Suprapubic skin (tissue), 3 donors: ENCODE measurements at regions not wholly inside any gene's neighbourhood (a gene's known extent, or its start where the extent isn't known, plus 50 kb on each side); places are given as distances from the start of the nearest gene placed in this dataset.

ENCODE experiments used
- POLR2A ChIP-seq, 2 donors: fragments of 450-650 bp; IDR thresholded peaks; one replicate each; pipeline ENCODE4 v1.6.1; 2017; ENCODE audit warnings: antibody characterized with exemption in 2 of 2, mild to moderate bottlenecking in 2 of 2, moderate library complexity in 2 of 2
- TF ChIP-seq, protein P1 (sequence below), 2 donors: fragments of 200-600 bp in 1 of 2; fragments of 450-650 bp in 1 of 2; sonication (generic) in 1 of 2; IDR thresholded peaks; one replicate each; pipeline ENCODE4 v1.5.1; 2016 to 2019; ENCODE audit warnings: antibody characterized with exemption in 2 of 2, mild to moderate bottlenecking in 1 of 2, moderate library complexity in 1 of 2

DNA sequence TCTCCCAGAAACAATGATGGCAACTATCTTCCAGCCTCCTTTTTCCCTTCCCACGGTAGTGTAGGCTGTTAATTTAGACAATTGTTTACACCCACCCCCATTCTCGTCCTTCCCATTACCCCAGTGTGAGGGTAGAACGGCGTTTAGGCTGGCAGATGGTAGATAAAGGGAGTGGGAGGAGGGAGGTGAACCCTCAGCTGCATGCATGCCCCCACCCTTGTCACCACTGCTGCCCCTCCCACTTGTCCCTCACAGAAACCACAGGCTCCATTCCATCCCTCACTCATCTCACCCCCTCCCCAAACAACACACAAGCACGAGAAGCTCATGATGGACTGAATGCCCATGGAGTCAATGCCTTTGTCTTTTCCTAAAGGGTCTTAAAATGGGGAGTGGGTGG lies 107.9 kb upstream of the PARD3B start:
- TF ChIP-seq, protein P1, sequence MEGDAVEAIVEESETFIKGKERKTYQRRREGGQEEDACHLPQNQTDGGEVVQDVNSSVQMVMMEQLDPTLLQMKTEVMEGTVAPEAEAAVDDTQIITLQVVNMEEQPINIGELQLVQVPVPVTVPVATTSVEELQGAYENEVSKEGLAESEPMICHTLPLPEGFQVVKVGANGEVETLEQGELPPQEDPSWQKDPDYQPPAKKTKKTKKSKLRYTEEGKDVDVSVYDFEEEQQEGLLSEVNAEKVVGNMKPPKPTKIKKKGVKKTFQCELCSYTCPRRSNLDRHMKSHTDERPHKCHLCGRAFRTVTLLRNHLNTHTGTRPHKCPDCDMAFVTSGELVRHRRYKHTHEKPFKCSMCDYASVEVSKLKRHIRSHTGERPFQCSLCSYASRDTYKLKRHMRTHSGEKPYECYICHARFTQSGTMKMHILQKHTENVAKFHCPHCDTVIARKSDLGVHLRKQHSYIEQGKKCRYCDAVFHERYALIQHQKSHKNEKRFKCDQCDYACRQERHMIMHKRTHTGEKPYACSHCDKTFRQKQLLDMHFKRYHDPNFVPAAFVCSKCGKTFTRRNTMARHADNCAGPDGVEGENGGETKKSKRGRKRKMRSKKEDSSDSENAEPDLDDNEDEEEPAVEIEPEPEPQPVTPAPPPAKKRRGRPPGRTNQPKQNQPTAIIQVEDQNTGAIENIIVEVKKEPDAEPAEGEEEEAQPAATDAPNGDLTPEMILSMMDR (IDR thresholded peaks at IDR 0.05): no peak
- no peak for TF ChIP-seq POLR2A (IDR thresholded peaks at IDR 0.05)
